GM21360 (cell line): ENCODE measurements at regions not wholly inside any gene's neighbourhood (a gene's known extent, or its start where the extent isn't known, plus 50 kb on each side); places are given as distances from the start of the nearest gene placed in this dataset.

Source experiments
- ATAC-seq: cut with Tn5 transposase; IDR thresholded peaks from one replicate; pipeline ENCODE4 v1.9.1; 2021; ENCODE audit warnings: mild to moderate bottlenecking, moderate library complexity; ENCODE audit not compliant: unreplicated experiment

DNA sequence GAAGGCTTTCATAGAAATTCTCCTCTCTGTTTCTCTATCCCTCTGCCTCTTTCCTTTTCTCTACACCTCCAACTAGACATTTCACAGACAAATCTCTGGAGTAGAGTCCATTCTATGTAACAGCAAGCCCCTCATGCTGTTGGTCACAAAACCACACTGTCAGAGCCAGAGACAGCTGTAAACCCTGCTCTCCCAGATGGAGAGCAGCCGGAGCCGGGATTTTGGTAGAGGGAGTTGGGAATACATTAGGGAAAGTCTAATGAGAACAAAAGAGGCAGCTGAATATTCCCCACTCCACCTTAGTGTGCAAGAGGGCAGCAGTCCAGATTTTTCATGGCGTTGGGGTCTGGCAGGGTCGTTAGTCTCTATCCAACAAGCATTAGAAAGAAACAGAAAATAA is 68.3 kb upstream of the EDN1 start:
- ATAC-seq, result no peak

- no peak for ATAC-seq
Measured at GRCh38 chr6:12222405-12223366, 67.5 kb upstream of the EDN1 start.

DNA sequence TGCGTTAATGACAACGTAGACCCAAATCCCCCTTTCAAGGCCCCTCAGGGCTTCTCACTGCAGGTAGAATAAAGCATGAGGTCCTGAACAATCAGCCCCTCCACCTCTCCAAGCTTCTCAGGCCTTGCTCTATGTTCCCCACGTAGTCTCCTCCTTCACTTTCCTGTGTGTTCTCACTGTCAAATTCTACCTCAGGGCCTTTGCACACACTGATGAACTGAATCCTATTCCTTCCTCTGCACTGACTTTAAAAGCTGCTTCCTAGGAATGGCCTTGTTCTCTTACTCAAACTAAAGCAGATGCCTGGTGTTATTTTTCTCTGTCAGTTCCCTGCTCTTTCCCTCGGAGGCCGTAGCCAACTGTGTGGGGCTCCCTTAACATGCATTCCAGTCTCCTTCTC is 66.8 kb upstream of the EDN1 start:
- no peak for ATAC-seq

DNA sequence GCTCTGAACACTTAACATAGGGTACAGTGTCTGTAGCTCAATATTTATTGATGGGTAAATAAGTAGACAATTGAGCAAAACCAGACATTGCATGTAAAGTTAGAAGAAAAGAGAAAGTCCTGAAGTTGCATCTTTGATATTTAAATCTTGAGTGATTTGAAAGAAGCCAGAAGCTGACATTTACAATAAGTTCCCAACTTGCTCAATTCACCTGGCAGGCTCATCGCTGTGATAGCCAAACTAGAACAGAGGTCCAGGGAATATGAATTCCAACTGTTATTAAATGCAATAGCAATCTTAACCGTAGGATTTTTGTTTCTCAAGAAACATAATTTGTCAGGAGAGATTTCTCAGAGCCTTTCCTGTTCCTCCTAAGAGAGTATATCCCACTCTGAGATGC is 65.9 kb upstream of the EDN1 start:
- no peak for ATAC-seq

DNA sequence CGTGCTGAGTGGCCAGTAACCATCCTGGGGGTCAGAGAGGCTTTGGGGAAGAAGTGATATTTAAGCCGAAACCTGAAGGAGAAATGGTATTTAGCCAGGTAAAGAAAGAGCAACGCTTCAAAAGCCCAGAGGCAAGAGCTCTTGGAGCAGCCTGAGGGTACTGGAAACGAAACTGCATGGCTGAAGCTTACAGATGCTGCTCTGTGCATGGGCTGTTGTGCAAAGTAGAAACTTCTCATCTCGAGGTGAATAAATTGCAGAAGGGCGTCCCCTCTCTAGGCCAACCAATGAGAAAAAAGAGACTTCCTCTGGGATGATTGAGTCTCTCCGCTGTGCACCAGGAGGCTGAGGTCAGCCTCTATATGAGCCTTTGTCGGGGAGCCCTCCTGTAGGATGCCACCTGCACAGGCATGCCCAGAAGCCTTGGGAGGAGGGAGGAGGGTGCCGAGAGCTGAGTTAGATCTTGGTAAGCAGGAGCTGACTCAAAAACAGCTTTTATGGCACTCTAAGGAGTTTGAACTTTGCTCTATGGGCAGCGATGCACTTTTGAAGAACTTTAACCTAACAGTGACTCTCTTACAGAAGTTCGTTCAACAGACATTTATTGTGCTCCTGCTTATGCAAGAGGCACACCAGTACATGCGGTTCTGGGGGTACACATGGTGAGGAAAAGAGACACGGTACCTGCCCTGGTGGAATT is 61.6 kb upstream of the EDN1 start:
- no peak for ATAC-seq

DNA sequence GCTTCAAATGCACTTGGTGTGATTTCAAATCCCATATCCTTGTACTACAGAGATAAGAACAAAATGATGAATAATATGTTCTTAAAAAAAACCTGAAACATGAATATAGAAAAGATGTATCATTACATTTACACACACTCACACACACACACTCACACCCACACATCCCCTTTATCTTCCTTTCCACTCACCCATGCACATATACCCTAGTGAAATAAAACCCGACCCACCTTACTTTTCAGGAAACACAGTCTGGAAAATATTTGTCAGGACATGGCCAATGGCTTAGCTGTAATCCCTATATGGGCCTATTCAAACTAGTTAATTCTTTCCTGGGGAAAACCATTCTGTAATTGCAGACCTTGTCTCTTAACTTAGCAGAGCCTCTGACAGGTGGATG is 60.8 kb upstream of the EDN1 start:
- no peak for ATAC-seq

- no peak for ATAC-seq
Measured at GRCh38 chr6:12230523-12230922, 59.6 kb upstream of the EDN1 start.

DNA sequence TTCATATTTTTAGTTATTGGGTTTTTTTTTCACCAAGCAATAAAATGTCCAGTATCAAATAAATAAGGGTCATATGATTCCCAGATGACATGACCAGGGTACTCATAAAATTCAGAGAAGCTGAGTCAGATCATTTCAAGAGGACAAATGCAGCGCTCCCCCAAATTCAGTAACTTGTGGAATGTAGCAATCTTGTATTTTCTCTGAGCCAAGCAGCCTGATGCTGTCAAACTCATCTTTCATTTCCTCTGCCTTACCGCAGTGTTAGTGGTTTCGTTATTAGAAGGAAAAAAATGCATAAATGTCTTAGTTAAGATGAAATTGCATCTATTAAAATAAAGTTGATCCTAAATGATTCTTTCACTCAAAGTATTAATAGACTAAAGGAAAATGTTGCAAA is 57.8 kb upstream of the EDN1 start:
- ATAC-seq, result peak; percentile 70

DNA sequence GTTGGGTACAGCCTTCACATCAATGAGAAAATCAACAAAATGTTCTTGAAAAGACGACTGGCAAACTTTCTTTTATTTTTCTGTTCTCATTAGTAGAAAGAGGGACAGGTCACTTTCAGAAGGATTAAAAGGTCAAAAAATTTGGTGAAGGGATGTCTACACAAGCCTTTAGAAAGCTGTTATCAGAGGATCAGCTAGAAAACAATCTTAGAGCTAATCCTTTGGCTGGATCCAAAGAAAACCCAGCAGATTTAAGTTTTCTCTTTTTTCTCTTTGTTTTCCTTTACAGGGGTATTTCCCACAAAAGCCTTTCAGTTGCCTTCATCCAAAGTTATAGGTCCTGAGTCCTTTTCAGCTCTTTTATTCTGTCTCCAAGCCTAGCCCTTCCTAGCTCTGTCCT is 57.3 kb upstream of the EDN1 start:
- ATAC-seq, result no peak

GRCh38 chr6:12233693-12234571 is 56.2 kb upstream of the EDN1 start:
- ATAC-seq, result no peak

GRCh38 chr6:12235341-12235740 is 54.8 kb upstream of the EDN1 start:
- ATAC-seq, result no peak

DNA sequence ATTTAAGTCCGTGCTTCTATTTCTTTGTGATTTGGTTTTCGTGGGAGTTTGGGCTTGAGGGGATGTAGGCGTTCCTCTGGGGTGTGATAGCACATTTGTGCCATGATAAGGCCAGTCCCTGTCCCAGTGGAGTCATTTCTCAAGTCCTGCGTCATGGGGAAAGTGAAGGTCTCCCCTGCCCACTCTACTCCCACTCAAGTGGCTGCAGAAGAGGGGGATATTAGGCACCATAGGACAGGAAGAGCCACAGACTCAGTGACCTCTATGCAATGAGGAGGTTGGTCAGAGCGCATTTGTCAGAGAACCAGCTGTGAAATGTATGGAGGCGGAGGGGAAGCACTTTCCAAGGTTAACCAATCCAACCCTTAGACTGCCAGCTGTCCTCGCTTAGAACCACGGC is 51.9 kb upstream of the EDN1 start:
- no peak for ATAC-seq
